Suprapubic skin (tissue), 4 donors: ENCODE measurements at regions not wholly inside any gene's neighbourhood (a gene's known extent, or its start where the extent isn't known, plus 50 kb on each side); places are given as distances from the start of the nearest gene placed in this dataset.

ENCODE experiments used
- CTCF ChIP-seq, 2 donors: fragments of 200-600 bp in 1 of 2; fragments of 450-650 bp in 1 of 2; sonication (generic) in 1 of 2; IDR thresholded peaks; one replicate each; pipeline ENCODE4 v1.5.1; 2016 to 2019; ENCODE audit warnings: antibody characterized with exemption in 2 of 2, mild to moderate bottlenecking in 1 of 2, moderate library complexity in 1 of 2
- EP300 ChIP-seq: sonication (generic); formaldehyde crosslinking; IDR thresholded peaks from one replicate; pipeline ENCODE4 v1.6.1; 2017; ENCODE audit warnings: antibody characterized with exemption
- POLR2A ChIP-seq, 2 donors: fragments of 450-650 bp; IDR thresholded peaks; one replicate each; pipeline ENCODE4 v1.6.1; 2017; ENCODE audit warnings: antibody characterized with exemption in 2 of 2, mild to moderate bottlenecking in 2 of 2, moderate library complexity in 2 of 2
- POLR2AphosphoS5 ChIP-seq, 3 donors: sonication (generic); formaldehyde crosslinking; IDR thresholded peaks; one replicate each; pipeline ENCODE4 v1.6.1; 2017; ENCODE audit warnings: antibody characterized with exemption in 3 of 3

DNA sequence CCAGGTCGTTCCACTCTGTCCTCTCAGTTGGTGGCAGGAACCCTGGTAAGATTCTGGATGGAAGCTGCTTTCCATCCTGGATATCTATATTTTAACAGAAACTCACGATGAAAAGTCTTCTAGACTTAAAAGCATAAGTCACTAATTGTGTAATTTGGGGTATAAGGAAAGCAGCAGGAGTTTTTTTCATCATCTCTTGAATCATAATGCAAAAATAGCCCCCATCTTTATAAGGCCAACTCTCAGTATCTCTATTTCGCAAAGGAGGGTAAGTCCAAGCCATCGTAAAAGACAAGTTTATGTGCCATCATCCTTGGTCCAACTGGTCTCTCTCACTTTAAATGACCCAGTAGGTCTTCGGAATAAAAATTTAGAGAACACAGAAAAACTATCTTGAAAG, 95.1 kb downstream of the FAM50B start:
- TF ChIP-seq CTCF (IDR thresholded peaks at IDR 0.05) (no peak), POLR2A (IDR thresholded peaks at IDR 0.05) (no peak), POLR2AphosphoS5 (IDR thresholded peaks at IDR 0.05) (no peak), EP300 (no peak)
